Prostate gland (tissue), 2 donors: ENCODE measurements at regions not wholly inside any gene's neighbourhood (a gene's known extent, or its start where the extent isn't known, plus 50 kb on each side); places are given as distances from the start of the nearest gene placed in this dataset.

Source experiments
- POLR2A ChIP-seq: fragments of 450-650 bp; IDR thresholded peaks from one replicate; pipeline ENCODE4 v1.6.1; 2016; ENCODE audit warnings: antibody characterized with exemption, mild to moderate bottlenecking
- TF ChIP-seq, protein P1 (sequence below), 4 experiments: fragments of 200-600 bp in 2 of 4; fragments of 450-650 bp in 2 of 4; sonication (generic) in 2 of 4; IDR thresholded peaks; 1 replicate in 3 of 4; 2 replicates in 1 of 4; pipeline ENCODE4 v1.5.1; 2016 to 2019; ENCODE audit warnings: antibody characterized with exemption in 4 of 4, mild to moderate bottlenecking in 2 of 4, moderate library complexity in 2 of 4

DNA sequence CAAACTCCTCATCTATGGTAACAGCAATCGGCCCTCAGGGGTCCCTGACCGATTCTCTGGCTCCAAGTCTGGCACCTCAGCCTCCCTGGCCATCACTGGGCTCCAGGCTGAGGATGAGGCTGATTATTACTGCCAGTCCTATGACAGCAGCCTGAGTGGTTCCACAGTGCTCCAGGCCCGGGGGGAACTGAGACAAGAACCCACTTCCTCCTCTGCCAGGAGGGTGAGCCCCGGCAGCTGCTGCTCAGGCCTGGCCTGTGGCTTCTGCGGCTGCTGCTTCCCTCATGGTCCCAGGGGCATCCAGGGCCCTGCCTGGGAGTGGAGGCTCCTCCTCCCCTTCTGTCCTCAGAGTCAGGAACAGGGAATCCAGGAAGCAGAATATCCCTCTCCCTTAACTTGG is 98.4 kb downstream of the ZNF280B start:
- TF ChIP-seq, protein P1, sequence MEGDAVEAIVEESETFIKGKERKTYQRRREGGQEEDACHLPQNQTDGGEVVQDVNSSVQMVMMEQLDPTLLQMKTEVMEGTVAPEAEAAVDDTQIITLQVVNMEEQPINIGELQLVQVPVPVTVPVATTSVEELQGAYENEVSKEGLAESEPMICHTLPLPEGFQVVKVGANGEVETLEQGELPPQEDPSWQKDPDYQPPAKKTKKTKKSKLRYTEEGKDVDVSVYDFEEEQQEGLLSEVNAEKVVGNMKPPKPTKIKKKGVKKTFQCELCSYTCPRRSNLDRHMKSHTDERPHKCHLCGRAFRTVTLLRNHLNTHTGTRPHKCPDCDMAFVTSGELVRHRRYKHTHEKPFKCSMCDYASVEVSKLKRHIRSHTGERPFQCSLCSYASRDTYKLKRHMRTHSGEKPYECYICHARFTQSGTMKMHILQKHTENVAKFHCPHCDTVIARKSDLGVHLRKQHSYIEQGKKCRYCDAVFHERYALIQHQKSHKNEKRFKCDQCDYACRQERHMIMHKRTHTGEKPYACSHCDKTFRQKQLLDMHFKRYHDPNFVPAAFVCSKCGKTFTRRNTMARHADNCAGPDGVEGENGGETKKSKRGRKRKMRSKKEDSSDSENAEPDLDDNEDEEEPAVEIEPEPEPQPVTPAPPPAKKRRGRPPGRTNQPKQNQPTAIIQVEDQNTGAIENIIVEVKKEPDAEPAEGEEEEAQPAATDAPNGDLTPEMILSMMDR (IDR thresholded peaks at IDR 0.05): no peak
- no peak for TF ChIP-seq POLR2A
